ENCODE measurements at regions not wholly inside any gene's neighbourhood (a gene's known extent, or its start where the extent isn't known, plus 50 kb on each side); places are given as distances from the start of the nearest gene placed in this dataset.

- TF ChIP-seq CTCF (IDR thresholded peaks at IDR 0.05) (no peak), EP300 (IDR thresholded peaks at IDR 0.05) (no peak)
Measured at GRCh38 chr5:87951661-87952060, 317.0 kb downstream of the TMEM161B start.

Measured in tibial nerve (tissue), 4 donors.